Prostate gland (tissue), 2 donors: ENCODE measurements at regions not wholly inside any gene's neighbourhood (a gene's known extent, or its start where the extent isn't known, plus 50 kb on each side); places are given as distances from the start of the nearest gene placed in this dataset.

Experiments used
- POLR2A ChIP-seq: fragments of 450-650 bp; IDR thresholded peaks from one replicate; pipeline ENCODE4 v1.6.1; 2016; ENCODE audit warnings: antibody characterized with exemption, mild to moderate bottlenecking
- TF ChIP-seq, protein P1 (sequence below), 4 experiments: fragments of 200-600 bp in 2 of 4; fragments of 450-650 bp in 2 of 4; sonication (generic) in 2 of 4; IDR thresholded peaks; 1 replicate in 3 of 4; 2 replicates in 1 of 4; pipeline ENCODE4 v1.5.1; 2016 to 2019; ENCODE audit warnings: antibody characterized with exemption in 4 of 4, mild to moderate bottlenecking in 2 of 4, moderate library complexity in 2 of 4

DNA sequence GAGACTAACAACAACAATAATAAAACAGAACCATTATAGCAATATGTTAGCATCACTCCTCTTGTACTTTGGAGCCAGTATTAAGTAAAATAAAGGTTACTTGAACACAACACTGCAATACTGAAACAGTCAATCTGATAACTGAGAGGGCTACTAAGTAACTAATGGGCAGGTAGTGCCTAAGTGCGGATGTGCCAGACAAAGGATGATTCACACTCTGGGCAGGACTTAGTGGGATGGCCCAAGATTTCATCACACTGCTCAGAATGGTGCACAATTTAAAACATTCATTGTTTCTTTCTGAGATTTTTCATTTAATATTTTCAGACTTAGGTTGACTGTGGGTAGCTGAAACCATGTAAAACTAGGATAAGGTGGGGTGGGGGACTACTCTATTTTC is 131.9 kb upstream of the CAND1 start:
- TF ChIP-seq, protein P1, sequence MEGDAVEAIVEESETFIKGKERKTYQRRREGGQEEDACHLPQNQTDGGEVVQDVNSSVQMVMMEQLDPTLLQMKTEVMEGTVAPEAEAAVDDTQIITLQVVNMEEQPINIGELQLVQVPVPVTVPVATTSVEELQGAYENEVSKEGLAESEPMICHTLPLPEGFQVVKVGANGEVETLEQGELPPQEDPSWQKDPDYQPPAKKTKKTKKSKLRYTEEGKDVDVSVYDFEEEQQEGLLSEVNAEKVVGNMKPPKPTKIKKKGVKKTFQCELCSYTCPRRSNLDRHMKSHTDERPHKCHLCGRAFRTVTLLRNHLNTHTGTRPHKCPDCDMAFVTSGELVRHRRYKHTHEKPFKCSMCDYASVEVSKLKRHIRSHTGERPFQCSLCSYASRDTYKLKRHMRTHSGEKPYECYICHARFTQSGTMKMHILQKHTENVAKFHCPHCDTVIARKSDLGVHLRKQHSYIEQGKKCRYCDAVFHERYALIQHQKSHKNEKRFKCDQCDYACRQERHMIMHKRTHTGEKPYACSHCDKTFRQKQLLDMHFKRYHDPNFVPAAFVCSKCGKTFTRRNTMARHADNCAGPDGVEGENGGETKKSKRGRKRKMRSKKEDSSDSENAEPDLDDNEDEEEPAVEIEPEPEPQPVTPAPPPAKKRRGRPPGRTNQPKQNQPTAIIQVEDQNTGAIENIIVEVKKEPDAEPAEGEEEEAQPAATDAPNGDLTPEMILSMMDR (IDR thresholded peaks at IDR 0.05): no peak
- no peak for TF ChIP-seq POLR2A
